Mesenchymal stem cell (in vitro differentiated cells and primary cell): ENCODE measurements at regions not wholly inside any gene's neighbourhood (a gene's known extent, or its start where the extent isn't known, plus 50 kb on each side); places are given as distances from the start of the nearest gene placed in this dataset.

Experiments used
- DNase-seq: peaks from one replicate; pipeline ENCODE4 v3.0.0-alpha.2; 2013
- H2AFZ ChIP-seq: one replicate; pipeline ENCODE4 v1.6.1; 2013; ENCODE audit warnings: low read depth, mild to moderate bottlenecking, control low read depth, inconsistent platforms, low read length, moderate library complexity
- H2AK5ac ChIP-seq: 2 replicates; pipeline ENCODE4 v1.6.1; 2013; ENCODE audit warnings: low read length, moderate library complexity, mild to moderate bottlenecking, inconsistent platforms; ENCODE audit not compliant: severe bottlenecking
- H2BK120ac ChIP-seq: one replicate; pipeline ENCODE4 v1.6.1; 2013; ENCODE audit warnings: low read depth, mild to moderate bottlenecking, inconsistent platforms, low read length, moderate library complexity
- H2BK12ac ChIP-seq, 2 experiments: one replicate each; pipeline ENCODE4 v1.6.1; 2013; ENCODE audit warnings: inconsistent platforms in 2 of 2, low read length in 2 of 2, mild to moderate bottlenecking in 2 of 2, moderate library complexity in 2 of 2, control low read depth in 1 of 2
- H2BK15ac ChIP-seq: one replicate; pipeline ENCODE4 v1.6.1; 2013; ENCODE audit warnings: mild to moderate bottlenecking, low read depth, inconsistent platforms; ENCODE audit not compliant: poor library complexity, severe bottlenecking
- H2BK5ac ChIP-seq: 2 replicates; pipeline ENCODE4 v1.6.1; 2013; ENCODE audit warnings: low read depth, mild to moderate bottlenecking, low read length, control low read depth, inconsistent platforms; ENCODE audit not compliant: poor library complexity, severe bottlenecking
- H3K14ac ChIP-seq, 2 experiments: one replicate each; pipeline ENCODE4 v1.6.1; 2013; ENCODE audit warnings: inconsistent platforms in 2 of 2, low read length in 2 of 2, control low read depth in 1 of 2, mild to moderate bottlenecking in 1 of 2, moderate library complexity in 1 of 2
- H3K18ac ChIP-seq, 2 experiments: one replicate each; pipeline ENCODE4 v1.6.1; 2013; ENCODE audit warnings: inconsistent platforms in 2 of 2, low read length in 2 of 2, control low read depth in 1 of 2, low read depth in 1 of 2, mild to moderate bottlenecking in 1 of 2
- H3K23ac ChIP-seq, 2 experiments: one replicate each; pipeline ENCODE4 v1.6.1; 2013; ENCODE audit warnings: inconsistent platforms in 2 of 2, low read length in 2 of 2, mild to moderate bottlenecking in 2 of 2, moderate library complexity in 2 of 2, control low read depth in 1 of 2
- H3K27ac ChIP-seq: 2 replicates; pipeline ENCODE4 v1.5.1; 2013; ENCODE audit warnings: mild to moderate bottlenecking, moderate library complexity, low read length, control low read depth, inconsistent platforms; ENCODE audit not compliant: poor library complexity, severe bottlenecking
- H3K27me3 ChIP-seq, 2 experiments: 2 replicates each; pipeline versions ENCODE4 v1.6.1 to v1.7.0; 2013; ENCODE audit warnings: low read length in 2 of 2, mild to moderate bottlenecking in 2 of 2, moderate library complexity in 2 of 2, control low read depth in 1 of 2, inconsistent platforms in 1 of 2; ENCODE audit not compliant: control insufficient read depth in 1 of 2, insufficient read depth in 1 of 2
- H3K36me3 ChIP-seq, 2 experiments: 2 replicates each; pipeline versions ENCODE4 v1.6.1 to v1.7.0; 2013; ENCODE audit warnings: low read length in 2 of 2, control low read depth in 1 of 2, inconsistent platforms in 1 of 2, low read depth in 1 of 2, mild to moderate bottlenecking in 1 of 2; ENCODE audit not compliant: insufficient read depth in 2 of 2, control insufficient read depth in 1 of 2
- H3K4ac ChIP-seq, 2 experiments: one replicate each; pipeline ENCODE4 v1.6.1; 2013; ENCODE audit warnings: inconsistent platforms in 2 of 2, low read length in 2 of 2, mild to moderate bottlenecking in 2 of 2, moderate library complexity in 2 of 2, control low read depth in 1 of 2, low read depth in 1 of 2
- H3K4me1 ChIP-seq: 2 replicates; pipeline ENCODE4 v1.6.1; 2013; ENCODE audit warnings: low read depth, low read length, control low read depth; ENCODE audit not compliant: control insufficient read depth, insufficient read depth
- H3K4me2 ChIP-seq: 2 replicates; pipeline ENCODE4 v1.6.1; 2013; ENCODE audit warnings: low read length, mild to moderate bottlenecking, inconsistent platforms; ENCODE audit not compliant: poor library complexity, severe bottlenecking
- H3K4me3 ChIP-seq, 2 experiments: 2 replicates each; pipeline versions ENCODE4 v1.5.1 to v1.7.0; 2013; ENCODE audit warnings: low read length in 2 of 2, mild to moderate bottlenecking in 2 of 2, control low read depth in 1 of 2, low read depth in 1 of 2; ENCODE audit not compliant: insufficient read depth in 1 of 2
- H3K79me1 ChIP-seq: replicated peaks from 2 replicates; pipeline ENCODE4 v1.6.1; 2013; ENCODE audit warnings: mild to moderate bottlenecking, control low read depth, low read length, inconsistent platforms; ENCODE audit not compliant: poor library complexity, severe bottlenecking
- H3K9ac ChIP-seq: 2 replicates; pipeline ENCODE4 v1.7.0; 2013; ENCODE audit warnings: mild to moderate bottlenecking, low read length, moderate library complexity
- H3K9me3 ChIP-seq: 2 replicates; pipeline ENCODE4 v1.7.0; 2013; ENCODE audit warnings: mild to moderate bottlenecking, low read length; ENCODE audit not compliant: control insufficient read depth
- H4K8ac ChIP-seq: one replicate; pipeline ENCODE4 v1.6.1; 2013; ENCODE audit warnings: inconsistent platforms, mild to moderate bottlenecking, low read length, moderate library complexity
- H4K91ac ChIP-seq: one replicate; pipeline ENCODE4 v1.6.1; 2013; ENCODE audit warnings: mild to moderate bottlenecking, low read length, inconsistent platforms
- WGBS: methylation state at CpG from one replicate; pipeline ENCODE4 v1.1.7; 2013; ENCODE audit warnings: mixed read lengths; 5-methylcytosine and 5-hydroxymethylcytosine counted together

GRCh38 chr16:85180047-85180826, 68.0 kb upstream of the CIBAR2 start:
- WGBS = 96% methylated on average over 23 of the region's 23 CpGs
- no peak overlapping the region for H4K91ac ChIP-seq
- peaks cover 15% of the 10 kb centered on the region for H3K9me3 ChIP-seq
- H3K14ac ChIP-seq = no peak overlapping the region
- no peaks in the 10 kb centered on the region for H3K27me3 ChIP-seq
- H3K4ac ChIP-seq = no peak overlapping the region
- no peak overlapping the region for H3K27ac ChIP-seq
- no peak overlapping the region for H2BK12ac ChIP-seq
- H3K79me1 ChIP-seq = peaks cover 57% of the 10 kb centered on the region
- H2BK15ac ChIP-seq = peak overlapping the region; percentile 61
- H2AK5ac ChIP-seq = no peak overlapping the region
- no peak overlapping the region for H2AFZ ChIP-seq
- H3K36me3 ChIP-seq = peaks cover 30 to 56% of the 10 kb centered on the region in 2 experiments
- no peak overlapping the region for H3K4me2 ChIP-seq
- no peak for DNase-seq
- no peak overlapping the region for H3K4me3 ChIP-seq
- H4K8ac ChIP-seq = no peak overlapping the region
- H3K9ac ChIP-seq = no peak overlapping the region
- H2BK120ac ChIP-seq = no peak overlapping the region
- no peak overlapping the region for H3K18ac ChIP-seq
- no peak overlapping the region for H3K23ac ChIP-seq
- no peak overlapping the region for H2BK5ac ChIP-seq
- H3K4me1 ChIP-seq = peaks cover 25% of the 10 kb centered on the region

- Histone ChIP-seq H2AK5ac (no peak overlapping the region), H3K27ac (no peak overlapping the region), H3K18ac (no peak overlapping the region), H3K4me3 (no peak overlapping the region), H3K79me1 (peaks cover 61% of the 10 kb centered on the region), H3K36me3 (peaks cover 35 to 59% of the 10 kb centered on the region in 2 experiments), H3K4me2 (no peak overlapping the region), H3K9me3 (peaks cover 18% of the 10 kb centered on the region), H3K4ac (no peak overlapping the region), H3K9ac (no peak overlapping the region), H3K23ac (no peak overlapping the region), H2AFZ (no peak overlapping the region), H3K4me1 (peaks cover 17% of the 10 kb centered on the region), H4K91ac (no peak overlapping the region), H2BK15ac (no peak overlapping the region), H3K14ac (peak overlapping the region in 1 of 2 experiments; percentile 35), H3K27me3 (no peaks in the 10 kb centered on the region), H2BK12ac (no peak overlapping the region), H2BK5ac (no peak overlapping the region), H2BK120ac (no peak overlapping the region), H4K8ac (no peak overlapping the region)
- DNase-seq = no peak
- WGBS = 89% methylated on average over 30 of the region's 30 CpGs
Observed at GRCh38 chr16:85180827-85181738, 68.8 kb upstream of the CIBAR2 start.

GRCh38 chr16:85181739-85182129, 69.5 kb upstream of the CIBAR2 start:
- H2AFZ ChIP-seq = no peak overlapping the region
- H3K4ac ChIP-seq = no peak overlapping the region
- H3K14ac ChIP-seq = peak overlapping the region in 1 of 2 experiments; percentile 35
- H2BK15ac ChIP-seq = no peak overlapping the region
- no peak overlapping the region for H3K18ac ChIP-seq
- H3K4me3 ChIP-seq = no peak overlapping the region
- H3K4me2 ChIP-seq = no peak overlapping the region
- DNase-seq = no peak
- no peak overlapping the region for H2BK5ac ChIP-seq
- no peaks in the 10 kb centered on the region for H3K27me3 ChIP-seq
- 94% methylated on average over 18 of the region's 18 CpGs for WGBS
- no peak overlapping the region for H3K9ac ChIP-seq
- no peak overlapping the region for H2AK5ac ChIP-seq
- peaks cover 18% of the 10 kb centered on the region for H3K9me3 ChIP-seq
- H2BK12ac ChIP-seq = no peak overlapping the region
- no peak overlapping the region for H2BK120ac ChIP-seq
- H3K23ac ChIP-seq = no peak overlapping the region
- no peak overlapping the region for H4K91ac ChIP-seq
- H3K36me3 ChIP-seq = peaks cover 35 to 55% of the 10 kb centered on the region in 2 experiments
- H3K4me1 ChIP-seq = peaks cover 10% of the 10 kb centered on the region
- H3K79me1 ChIP-seq = peaks cover 60% of the 10 kb centered on the region
- H4K8ac ChIP-seq = no peak overlapping the region
- H3K27ac ChIP-seq = no peak overlapping the region

- Histone ChIP-seq H2BK15ac (no peak overlapping the region), H2AK5ac (no peak overlapping the region), H3K4ac (no peak overlapping the region), H3K79me1 (peaks cover 54% of the 10 kb centered on the region), H3K14ac (no peak overlapping the region), H3K9me3 (peaks cover 18% of the 10 kb centered on the region), H2BK120ac (no peak overlapping the region), H3K4me3 (no peak overlapping the region), H2BK12ac (no peak overlapping the region), H3K23ac (no peak overlapping the region), H2BK5ac (no peak overlapping the region), H3K27me3 (no peaks in the 10 kb centered on the region), H3K18ac (no peak overlapping the region), H3K36me3 (peaks cover 35 to 55% of the 10 kb centered on the region in 2 experiments), H4K8ac (peak overlapping the region; percentile 22), H3K27ac (no peak overlapping the region), H3K4me2 (no peak overlapping the region), H3K4me1 (peaks cover 10% of the 10 kb centered on the region), H3K9ac (no peak overlapping the region), H4K91ac (no peak overlapping the region), H2AFZ (no peak overlapping the region)
- WGBS = 95% methylated on average over 11 of the region's 11 CpGs
- DNase-seq = no peak
Observed at GRCh38 chr16:85182286-85182685, 70.0 kb upstream of the CIBAR2 start.
